K562 (cell line): ENCODE measurements at regions not wholly inside any gene's neighbourhood (a gene's known extent, or its start where the extent isn't known, plus 50 kb on each side); places are given as distances from the start of the nearest gene placed in this dataset.

Source experiments
- HOMEZ ChIP-seq: fragments of 250-450 bp; sonication (Bioruptor Pico); IDR thresholded peaks from 2 replicates; pipeline ENCODE4 v1.4.0; 2020; ENCODE audit warnings: mild to moderate bottlenecking, moderate library complexity
- REST ChIP-seq, 2 experiments: fragments of 450-650 bp; formaldehyde crosslinking in 1 of 2; IDR thresholded peaks; 2 replicates each; pipeline versions ENCODE4 v1.4.0 to v1.6.1; 2014 to 2020; ENCODE audit warnings: mild to moderate bottlenecking in 2 of 2, borderline replicate concordance in 1 of 2, low read depth in 1 of 2
- RREB1 ChIP-seq: fragments of 250-450 bp; sonication (Bioruptor Pico); IDR thresholded peaks from 2 replicates; pipeline ENCODE4 v1.4.0; 2020
- SAFB ChIP-seq: fragments of 200-400 bp; formaldehyde crosslinking; IDR thresholded peaks from 2 replicates; pipeline ENCODE4 v1.6.1; 2017; ENCODE audit warnings: low read depth, low read length, borderline replicate concordance
- SPI1 ChIP-seq: IDR thresholded peaks from 2 replicates; pipeline ENCODE4 v1.6.1; 2011; ENCODE audit warnings: low read depth, low read length, control low read depth, borderline replicate concordance
- TAL1 ChIP-seq: fragments of 450-650 bp; IDR thresholded peaks from 2 replicates; pipeline ENCODE4 v1.6.1; 2016; ENCODE audit warnings: mild to moderate bottlenecking
- TFE3 ChIP-seq: fragments of 450-650 bp; formaldehyde crosslinking; IDR thresholded peaks from 2 replicates; pipeline ENCODE4 v1.4.0; 2020; ENCODE audit warnings: mild to moderate bottlenecking, mixed read lengths
- ZNF143 ChIP-seq: sonication (generic); formaldehyde crosslinking; IDR thresholded peaks from 2 replicates; pipeline ENCODE4 v1.9.0; 2022; ENCODE audit warnings: mild to moderate bottlenecking, missing genetic modification reagents
- ZNF165 ChIP-seq: fragments of 250-450 bp; sonication (Bioruptor Pico); IDR thresholded peaks from 2 replicates; pipeline ENCODE4 v1.4.0; 2020; ENCODE audit warnings: borderline replicate concordance
- ZNF239 ChIP-seq: fragments of 250-450 bp; sonication (Bioruptor Pico); IDR thresholded peaks from 2 replicates; pipeline ENCODE4 v1.4.0; 2020; ENCODE audit warnings: mild to moderate bottlenecking
- ZNF589 ChIP-seq: fragments of 200-800 bp; sonication (Bioruptor generic); IDR thresholded peaks from 2 replicates; pipeline ENCODE4 v1.6.1; 2016; ENCODE audit warnings: low read depth, missing genetic modification characterization, missing compliant biosample characterization

- TF ChIP-seq ZNF239 (no peak), ZNF589 (no peak), HOMEZ (CRISPR knock-in tag) (no peak), ZNF143 (CRISPR knock-in tag) (no peak), TFE3 (CRISPR knock-in tag) (no peak), SAFB (no peak), RREB1 (CRISPR knock-in tag) (no peak), ZNF165 (CRISPR knock-in tag) (no peak), SPI1 (no peak), REST (IDR thresholded peaks at IDR 0.05; ENCODE audit: borderline replicate concordance) (no peak), REST (CRISPR knock-in tag; IDR thresholded peaks at IDR 0.05; ENCODE audit: low read depth) (no peak), TAL1 (no peak)
These were observed 124.0 kb upstream of the APCDD1 start (continued) for GRCh38 chr18:10330428-10330827.
